HCT116 (cell line): ENCODE measurements at regions not wholly inside any gene's neighbourhood (a gene's known extent, or its start where the extent isn't known, plus 50 kb on each side); places are given as distances from the start of the nearest gene placed in this dataset.
A peak's percentile ranks its signal among the peaks of the same experiment; 100 is the strongest.

Source experiments
- ATAC-seq: fragments of 200-7000 bp; cut with Tn5 transposase; 2 replicates; pipeline ENCODE4 v1.9.1; 2020; ENCODE audit warnings: mild to moderate bottlenecking, moderate library complexity
- BruUV-seq: library from RNA; stranded (reverse); fragments of 400-500 nt; replicated peaks from 2 replicates; lab custom pipeline; 2021; lab: Mats Ljungman, UMichigan
- CTCF ChIA-PET: fragments of 300-600 bp; sonication (Branson Sonifier 250); formaldehyde crosslinking; loops from one replicate; lab custom pipeline; 2021; ENCODE audit warnings: antibody characterized with exemption; lab: Charles Lee
- POLR2A ChIA-PET: fragments of 300-600, 350-600 bp; sonication (Branson Sonifier 250); formaldehyde crosslinking; loops from one replicate; lab custom pipeline; 2021; ENCODE audit warnings: antibody characterized with exemption; lab: Charles Lee
- RAD21 ChIA-PET, 2 experiments: fragments of 300-600 bp; sonication (Branson Sonifier 250); formaldehyde crosslinking; loops; one replicate each; lab custom pipeline; 2023; ENCODE audit warnings: low total read pairs in 2 of 2; ENCODE audit not compliant: uncharacterized antibody in 2 of 2, unreplicated experiment in 2 of 2, low non-redundant PET in 1 of 2; lab: Charles Lee
- DNase-seq: peaks from one replicate; pipeline ENCODE4 v3.0.0-alpha.2; 2010; ENCODE audit warnings: low read depth, low spot score
- H2AFZ ChIP-seq: fragments of 200-600 bp; shearing (Covaris generic), sonication (generic); 2 replicates; pipeline ENCODE4 v1.6.1; 2017; ENCODE audit warnings: low read depth, mixed run types, mixed read lengths, antibody characterized with exemption, low read length; ENCODE audit not compliant: poor library complexity, severe bottlenecking
- H3K27ac ChIP-seq: 2 replicates; pipeline ENCODE4 v1.5.1; 2012; ENCODE audit warnings: low read depth, low read length
- H3K27me3 ChIP-seq: fragments of 200-600 bp; sonication (generic); 2 replicates; pipeline ENCODE4 v1.6.1; 2016; ENCODE audit warnings: mixed run types, low read length, mixed read lengths; ENCODE audit not compliant: insufficient read depth
- H3K36me3 ChIP-seq, 2 experiments: fragments of 200-500 bp in 1 of 2; fragments of 200-600 bp in 1 of 2; sonication (Bioruptor generic) in 1 of 2; sonication (generic) in 1 of 2; 2 replicates each; pipeline versions ENCODE4 v1.5.1 to v1.6.1; 2014 to 2016; ENCODE audit warnings: low read length in 2 of 2, inconsistent platforms in 1 of 2, mixed read lengths in 1 of 2, mixed run types in 1 of 2; ENCODE audit not compliant: insufficient read depth in 2 of 2, control insufficient read depth in 1 of 2
- H3K4me1 ChIP-seq, 2 experiments: fragments of 200-600 bp in 1 of 2; sonication (generic) in 1 of 2; 2 replicates each; pipeline versions ENCODE4 v1.5.1 to v1.6.1; 2012 to 2017; ENCODE audit warnings: low read length in 2 of 2, inconsistent platforms in 1 of 2, mild to moderate bottlenecking in 1 of 2, mixed read lengths in 1 of 2, mixed run types in 1 of 2, moderate library complexity in 1 of 2; ENCODE audit not compliant: insufficient read depth in 2 of 2, control insufficient read depth in 1 of 2
- H3K4me2 ChIP-seq: fragments of 200-600 bp; sonication (generic); 2 replicates; pipeline ENCODE4 v1.6.1; 2017; ENCODE audit warnings: mixed run types, low read length, mixed read lengths
- H3K4me3 ChIP-seq, 2 experiments: fragments of 200-600 bp in 1 of 2; sonication (generic) in 1 of 2; replicated peaks in 1 of 2; 2 replicates each; pipeline ENCODE4 v1.5.1; 2011 to 2016; ENCODE audit warnings: low read length in 2 of 2, control low read depth in 1 of 2, low read depth in 1 of 2, mild to moderate bottlenecking in 1 of 2, mixed read lengths in 1 of 2, mixed run types in 1 of 2
- H3K79me2 ChIP-seq: fragments of 200-600 bp; sonication (generic); 2 replicates; pipeline ENCODE4 v1.6.1; 2017; ENCODE audit warnings: mild to moderate bottlenecking, mixed run types, low read length, moderate library complexity, mixed read lengths; ENCODE audit not compliant: insufficient read depth
- H3K9ac ChIP-seq: fragments of 200-600 bp; sonication (generic); 2 replicates; pipeline ENCODE4 v1.6.1; 2016; ENCODE audit warnings: low read length, mixed read lengths
- H3K9me2 ChIP-seq: fragments of 200-600 bp; sonication (generic), shearing (Covaris generic); 2 replicates; pipeline ENCODE4 v1.6.1; 2017; ENCODE audit warnings: mixed run types, mild to moderate bottlenecking, moderate library complexity; ENCODE audit not compliant: insufficient read depth
- H3K9me3 ChIP-seq, 2 experiments: fragments of 200-500 bp in 1 of 2; fragments of 200-600 bp in 1 of 2; sonication (Bioruptor generic) in 1 of 2; sonication (generic) in 1 of 2; 2 replicates each; pipeline ENCODE4 v1.6.1; 2014 to 2017; ENCODE audit warnings: low read length in 2 of 2, mixed read lengths in 2 of 2, inconsistent platforms in 1 of 2, low read depth in 1 of 2, mild to moderate bottlenecking in 1 of 2, mixed run types in 1 of 2, moderate library complexity in 1 of 2; ENCODE audit not compliant: control insufficient read depth in 1 of 2, insufficient read depth in 1 of 2
- H4K20me1 ChIP-seq: fragments of 200-600 bp; sonication (generic), shearing (Covaris generic); 2 replicates; pipeline ENCODE4 v1.6.1; 2017; ENCODE audit warnings: mixed run types, mild to moderate bottlenecking, moderate library complexity; ENCODE audit not compliant: insufficient read depth
- ATF3 ChIP-seq: IDR thresholded peaks from 2 replicates; pipeline ENCODE4 v1.6.1; 2012
- CBX3 ChIP-seq: IDR thresholded peaks from 2 replicates; pipeline ENCODE4 v1.6.1; 2012; ENCODE audit warnings: low read depth
- CEBPB ChIP-seq: IDR thresholded peaks from 2 replicates; pipeline ENCODE4 v1.6.1; 2012; ENCODE audit warnings: low read depth
- EGR1 ChIP-seq: IDR thresholded peaks from 2 replicates; pipeline ENCODE4 v1.6.1; 2012; ENCODE audit warnings: low read depth
- ELF1 ChIP-seq: IDR thresholded peaks from 2 replicates; pipeline ENCODE4 v1.6.1; 2012; ENCODE audit warnings: low read depth, borderline replicate concordance
- EZH2 ChIP-seq: fragments of 200-600 bp; sonication (generic); IDR thresholded peaks from 2 replicates; pipeline ENCODE4 v1.6.1; 2017; ENCODE audit warnings: antibody characterized with exemption, mixed run types
- EZH2phosphoT487 ChIP-seq: fragments of 200-600 bp; IDR thresholded peaks from 2 replicates; pipeline ENCODE4 v1.6.1; 2018; ENCODE audit warnings: antibody characterized with exemption, borderline replicate concordance
- FOSL1 ChIP-seq: IDR thresholded peaks from 2 replicates; pipeline ENCODE4 v1.6.1; 2012; ENCODE audit warnings: low read depth
- JUND ChIP-seq: IDR thresholded peaks from 2 replicates; pipeline ENCODE4 v1.6.1; 2012
- MAX ChIP-seq: IDR thresholded peaks from 2 replicates; pipeline ENCODE4 v1.6.1; 2012
- POLR2A ChIP-seq: IDR thresholded peaks from 2 replicates; pipeline ENCODE4 v1.7.0; 2011; ENCODE audit warnings: borderline replicate concordance; ENCODE audit not compliant: insufficient read depth, insufficient read length; ENCODE audit errors: extremely low read depth
- POLR2AphosphoS5 ChIP-seq: IDR thresholded peaks from 2 replicates; pipeline ENCODE4 v1.6.1; 2011; ENCODE audit warnings: mild to moderate bottlenecking, low read depth, low read length, moderate library complexity
- RAD21 ChIP-seq: IDR thresholded peaks from 2 replicates; pipeline ENCODE4 v1.6.1; 2012; ENCODE audit warnings: low read depth, mild to moderate bottlenecking
- REST ChIP-seq: IDR thresholded peaks from 2 replicates; pipeline ENCODE4 v1.6.1; 2012; ENCODE audit warnings: low read depth
- SIN3A ChIP-seq: IDR thresholded peaks from 2 replicates; pipeline ENCODE4 v1.6.1; 2012; ENCODE audit warnings: low read depth
- SP1 ChIP-seq: IDR thresholded peaks from 2 replicates; pipeline ENCODE4 v1.6.1; 2012; ENCODE audit warnings: low read depth
- SRF ChIP-seq: IDR thresholded peaks from 2 replicates; pipeline ENCODE4 v1.6.1; 2012; ENCODE audit warnings: low read depth
- TCF7L2 ChIP-seq: IDR thresholded peaks from 2 replicates; pipeline ENCODE4 v1.7.0; 2011; ENCODE audit warnings: borderline replicate concordance, inconsistent platforms; ENCODE audit not compliant: insufficient read depth, insufficient read length; ENCODE audit errors: extremely low read depth
- ZBTB33 ChIP-seq: IDR thresholded peaks from 2 replicates; pipeline ENCODE4 v1.6.1; 2011; ENCODE audit warnings: mild to moderate bottlenecking, low read length, moderate library complexity; ENCODE audit not compliant: insufficient replicate concordance; ENCODE audit errors: extremely low read depth
- ZFX ChIP-seq: fragments of 450-650 bp; IDR thresholded peaks from 2 replicates; pipeline ENCODE4 v1.6.1; 2017
- ZNF274 ChIP-seq: fragments of 200-500 bp; sonication (Bioruptor generic); IDR thresholded peaks from 2 replicates; pipeline ENCODE4 v1.6.1; 2014; ENCODE audit warnings: mild to moderate bottlenecking, low read depth, low read length, inconsistent platforms
- intact Hi-C: fragments of 100-400 bp; cut with micrococcal nuclease; formaldehyde crosslinking; loops from 2 replicates; pipeline ENCODE4 v1.10.0; 2022
- TF ChIP-seq, protein P1 (sequence below), 3 experiments: fragments of 200-600 bp in 1 of 3; sonication (generic) in 1 of 3; IDR thresholded peaks in 2 of 3; conservative IDR thresholded peaks in 1 of 3; 2 replicates each; pipeline ENCODE4 v1.5.1; 2012 to 2017; ENCODE audit warnings: low read depth in 2 of 3, low read length in 2 of 3, antibody characterized with exemption in 1 of 3, borderline replicate concordance in 1 of 3, control low read depth in 1 of 3, mild to moderate bottlenecking in 1 of 3, mixed read lengths in 1 of 3, mixed run types in 1 of 3, moderate library complexity in 1 of 3; ENCODE audit not compliant: insufficient read depth in 1 of 3

DNA sequence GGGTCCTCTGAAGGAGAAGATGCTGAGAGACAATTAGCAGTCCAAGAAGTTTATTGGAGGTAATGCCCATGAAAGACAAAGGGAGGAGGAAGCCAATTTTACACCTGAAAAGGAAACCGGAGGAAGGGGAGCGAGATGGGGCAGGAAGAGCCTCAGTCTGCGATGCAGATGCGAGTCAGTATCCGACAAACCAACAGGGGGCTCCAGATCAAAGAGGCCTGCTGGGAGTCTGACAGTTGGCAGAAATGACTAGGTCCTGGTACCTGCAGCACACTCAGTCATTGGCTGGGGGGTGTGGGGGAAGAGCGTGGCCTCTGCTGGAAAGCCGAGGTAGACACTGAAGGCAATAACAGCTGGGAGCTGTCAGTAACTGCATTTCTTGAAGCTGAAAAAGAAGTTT lies 231.1 kb upstream of the CENPE start:
- Histone ChIP-seq H4K20me1 (no peaks in the 10 kb centered on the region), H3K36me3 (no peaks in the 10 kb centered on the region), H3K4me1 (peaks cover 0 to 11% of the 10 kb centered on the region in 2 experiments; a peak in 1 of 4 replicates), H3K9me3 (no peaks in the 10 kb centered on the region), H3K27ac (no peak overlapping the region), H3K27me3 (no peaks in the 10 kb centered on the region), H3K4me3 (no peak overlapping the region), H3K4me2 (peak overlapping the region; percentile 13; the same call in 1 of the 2 replicates), H3K9me2 (no peaks in the 10 kb centered on the region), H3K9ac (no peak overlapping the region), H3K79me2 (no peaks in the 10 kb centered on the region), H2AFZ (peak overlapping the region; percentile 59)
- ATAC-seq (peak; percentile 94), DNase-seq (peak; percentile 38)
- BruUV-seq: no TSS peak
- CTCF ChIA-PET: no interaction called here
- POLR2A ChIA-PET: no interaction called here
- RAD21 ChIA-PET: interaction anchor here in 1 of 2 experiments (1.2 kb wide), 1 partner anchor 225 kb away, joined by 3 read pairs; no protein-coding TSS in a partner anchor
- intact Hi-C loops: no loop called here
- TF ChIP-seq SRF: no peak
- no peak for TF ChIP-seq FOSL1
- no peak for TF ChIP-seq REST
- peak; percentile 92 for TF ChIP-seq TCF7L2
- no peak for TF ChIP-seq EGR1
- no peak for TF ChIP-seq SP1
- no peak for TF ChIP-seq JUND
- TF ChIP-seq, protein P1, sequence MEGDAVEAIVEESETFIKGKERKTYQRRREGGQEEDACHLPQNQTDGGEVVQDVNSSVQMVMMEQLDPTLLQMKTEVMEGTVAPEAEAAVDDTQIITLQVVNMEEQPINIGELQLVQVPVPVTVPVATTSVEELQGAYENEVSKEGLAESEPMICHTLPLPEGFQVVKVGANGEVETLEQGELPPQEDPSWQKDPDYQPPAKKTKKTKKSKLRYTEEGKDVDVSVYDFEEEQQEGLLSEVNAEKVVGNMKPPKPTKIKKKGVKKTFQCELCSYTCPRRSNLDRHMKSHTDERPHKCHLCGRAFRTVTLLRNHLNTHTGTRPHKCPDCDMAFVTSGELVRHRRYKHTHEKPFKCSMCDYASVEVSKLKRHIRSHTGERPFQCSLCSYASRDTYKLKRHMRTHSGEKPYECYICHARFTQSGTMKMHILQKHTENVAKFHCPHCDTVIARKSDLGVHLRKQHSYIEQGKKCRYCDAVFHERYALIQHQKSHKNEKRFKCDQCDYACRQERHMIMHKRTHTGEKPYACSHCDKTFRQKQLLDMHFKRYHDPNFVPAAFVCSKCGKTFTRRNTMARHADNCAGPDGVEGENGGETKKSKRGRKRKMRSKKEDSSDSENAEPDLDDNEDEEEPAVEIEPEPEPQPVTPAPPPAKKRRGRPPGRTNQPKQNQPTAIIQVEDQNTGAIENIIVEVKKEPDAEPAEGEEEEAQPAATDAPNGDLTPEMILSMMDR (IDR thresholded peaks at IDR 0.05 in 2 of 3, conservative IDR thresholded peaks at IDR 0.05 in 1 of 3; ENCODE audit: borderline replicate concordance in 1 of 3, insufficient read depth in 1 of 3, low read depth in 2 of 3, low read length in 2 of 3): peak in 2 of 3 experiments; percentile 52 to 58; a peak in 4 of 6 replicates
- no peak for TF ChIP-seq CEBPB
- TF ChIP-seq ELF1: no peak
- no peak for TF ChIP-seq ZNF274
- no peak for TF ChIP-seq ZFX
- TF ChIP-seq MAX: no peak
- no peak for TF ChIP-seq SIN3A
- no peak for TF ChIP-seq EZH2
- no peak for TF ChIP-seq ZBTB33
- TF ChIP-seq ATF3: no peak
- TF ChIP-seq RAD21: peak; percentile 44
- TF ChIP-seq POLR2A: no peak
- TF ChIP-seq POLR2AphosphoS5: no peak
- no peak for TF ChIP-seq EZH2phosphoT487
- no peak for TF ChIP-seq CBX3
